ENCODE measurements at regions not wholly inside any gene's neighbourhood (a gene's known extent, or its start where the extent isn't known, plus 50 kb on each side); places are given as distances from the start of the nearest gene placed in this dataset.
"Not testable (repeated sequence)": the region's sequence is repeated elsewhere in the genome, so short reads cannot be mapped to it uniquely, and the experiment has no call there.

GRCh38 chr15:75782926-75783325, 60.3 kb upstream of the UBE2Q2 start (continued):
- TF ChIP-seq GMEB1 (CRISPR knock-in tag; IDR thresholded peaks at IDR 0.05) = no peak
- TF ChIP-seq ZNF124 (CRISPR knock-in tag; IDR thresholded peaks at IDR 0.05) = no peak
- no peak for TF ChIP-seq ZNF408 (CRISPR knock-in tag; IDR thresholded peaks at IDR 0.05; ENCODE audit: low read depth)

DNA sequence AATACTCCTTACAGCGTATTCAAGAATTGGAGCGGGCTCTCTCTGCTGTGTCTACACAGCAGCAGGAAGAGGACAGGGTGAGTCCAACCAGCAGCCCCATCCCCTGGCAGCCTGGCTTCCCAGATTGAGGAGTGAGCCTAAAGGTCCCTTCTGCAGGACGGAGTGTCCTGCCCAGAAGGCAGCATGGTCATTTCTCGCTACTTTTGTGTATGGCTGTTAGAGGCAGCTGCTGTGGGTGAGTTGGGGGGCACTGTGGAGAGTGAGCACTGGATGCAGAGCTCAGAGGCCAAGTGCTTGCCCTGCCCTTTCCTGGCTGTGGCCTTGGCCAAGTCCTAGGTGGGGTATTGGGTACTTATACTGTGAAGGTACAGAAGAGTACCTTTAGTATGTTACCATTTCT, 62.3 kb upstream of the UBE2Q2 start:
- BruUV-seq (replicated peaks); H3K79me2 ChIP-seq (ENCODE audit: control insufficient read depth, insufficient read depth, low read length); H3K4me1 ChIP-seq (replicated peaks in 1 of 2; ENCODE audit: control insufficient read depth in 2 of 2, insufficient read depth in 2 of 2, low read length in 2 of 2); H3K36me3 ChIP-seq (ENCODE audit: control insufficient read depth, insufficient read depth, low read length); H2AFZ ChIP-seq (ENCODE audit: low read depth, low read length); POLR2A ChIA-PET; H3K4me2 ChIP-seq (ENCODE audit: insufficient read depth, low read length); in situ Hi-C loops (cut with MboI); H3K9ac ChIP-seq (ENCODE audit: insufficient read depth in 1 of 2, low read depth in 2 of 2, low read length in 2 of 2); H3K27ac ChIP-seq (ENCODE audit: extremely low read depth, low read depth, low read length); FAIRE-seq; CTCF ChIA-PET (ENCODE audit: low intra/inter-chr PET ratio); H3K4me3 ChIP-seq; H3K9me3 ChIP-seq (replicated peaks; ENCODE audit: control insufficient read depth, insufficient read depth, low read depth, low read length); H3K9me1 ChIP-seq (ENCODE audit: control insufficient read depth, insufficient read depth, low read length); DNase-seq (ENCODE audit: extremely low read depth in 1 of 4, low spot score in 3 of 4); ATAC-seq; H4K20me1 ChIP-seq (replicated peaks; ENCODE audit: control insufficient read depth, insufficient read depth, low read length): not testable (repeated sequence)
- intact Hi-C loops (cut with micrococcal nuclease) = loop anchor here (10.0 kb wide), 1 partner anchor 274 kb away; the partner anchor contains the start of gene TMEM266
- WGBS (ENCODE audit: insufficient coverage, low coverage, missing lambda C conversion rate) = 0% methylated on average over 4 of the region's 4 CpGs
- peaks cover 13 to 40% of the 10 kb centered on the region in 2 experiments; a peak in 4 of 5 replicates for H3K27me3 ChIP-seq (ENCODE audit: control insufficient read depth in 2 of 2, insufficient read depth in 2 of 2, low read length in 2 of 2)
